ENCODE measurements at regions not wholly inside any gene's neighbourhood (a gene's known extent, or its start where the extent isn't known, plus 50 kb on each side); places are given as distances from the start of the nearest gene placed in this dataset.

- H3K4me3 ChIP-seq (replicated peaks; ENCODE audit: low read depth, low read length) = no peak overlapping the region
- no peak for TF ChIP-seq CTCF (IDR thresholded peaks at IDR 0.05; ENCODE audit: insufficient read depth, low read length, poor library complexity, severe bottlenecking)
- H3K27me3 ChIP-seq (replicated peaks; ENCODE audit: control insufficient read depth, insufficient read depth, low read length) = no peaks in the 10 kb centered on the region; the same call in 1 of the 2 replicates
- H3K36me3 ChIP-seq (ENCODE audit: control insufficient read depth, insufficient read depth, low read length) = no peaks in the 10 kb centered on the region
- no peak for DNase-seq (ENCODE audit: extremely low read depth, insufficient read length)
Observed at GRCh38 chr15:79538527-79538926, 106.4 kb downstream of the MINAR1 start.

- H3K4me3 ChIP-seq (replicated peaks; ENCODE audit: low read depth, low read length) = no peak overlapping the region
- H3K36me3 ChIP-seq (ENCODE audit: control insufficient read depth, insufficient read depth, low read length) = no peaks in the 10 kb centered on the region
- DNase-seq (ENCODE audit: extremely low read depth, insufficient read length) = no peak
- no peak for TF ChIP-seq CTCF (IDR thresholded peaks at IDR 0.05; ENCODE audit: insufficient read depth, low read length, poor library complexity, severe bottlenecking)
- H3K27me3 ChIP-seq (replicated peaks; ENCODE audit: control insufficient read depth, insufficient read depth, low read length) = no peaks in the 10 kb centered on the region; the same call in 1 of the 2 replicates
Observed at GRCh38 chr15:79539401-79539800, 107.3 kb downstream of the MINAR1 start.

GRCh38 chr15:79540551-79540950, 108.4 kb downstream of the MINAR1 start:
- DNase-seq (ENCODE audit: extremely low read depth, insufficient read length) = no peak
- H3K36me3 ChIP-seq (ENCODE audit: control insufficient read depth, insufficient read depth, low read length) = no peaks in the 10 kb centered on the region
- H3K27me3 ChIP-seq (replicated peaks; ENCODE audit: control insufficient read depth, insufficient read depth, low read length) = no peaks in the 10 kb centered on the region; the same call in 1 of the 2 replicates
- TF ChIP-seq CTCF (IDR thresholded peaks at IDR 0.05; ENCODE audit: insufficient read depth, low read length, poor library complexity, severe bottlenecking) = no peak
- H3K4me3 ChIP-seq (replicated peaks; ENCODE audit: low read depth, low read length) = no peak overlapping the region

- no peak for TF ChIP-seq CTCF (IDR thresholded peaks at IDR 0.05; ENCODE audit: insufficient read depth, low read length, poor library complexity, severe bottlenecking)
- Histone ChIP-seq H3K27me3 (replicated peaks; ENCODE audit: control insufficient read depth, insufficient read depth, low read length) (no peaks in the 10 kb centered on the region; the same call in 1 of the 2 replicates), H3K4me3 (replicated peaks; ENCODE audit: low read depth, low read length) (no peak overlapping the region), H3K36me3 (ENCODE audit: control insufficient read depth, insufficient read depth, low read length) (no peaks in the 10 kb centered on the region)
- DNase-seq (ENCODE audit: extremely low read depth, insufficient read length) = no peak
Observed at GRCh38 chr15:79541196-79541595, 109.1 kb downstream of the MINAR1 start.

- no peaks in the 10 kb centered on the region for H3K36me3 ChIP-seq (ENCODE audit: control insufficient read depth, insufficient read depth, low read length)
- no peak for DNase-seq (ENCODE audit: extremely low read depth, insufficient read length)
- H3K27me3 ChIP-seq (replicated peaks; ENCODE audit: control insufficient read depth, insufficient read depth, low read length) = no peaks in the 10 kb centered on the region; the same call in 1 of the 2 replicates
- peak; percentile 6 for TF ChIP-seq CTCF (IDR thresholded peaks at IDR 0.05; ENCODE audit: insufficient read depth, low read length, poor library complexity, severe bottlenecking)
- H3K4me3 ChIP-seq (replicated peaks; ENCODE audit: low read depth, low read length) = no peak overlapping the region
Observed at GRCh38 chr15:79543097-79543496, 111.0 kb downstream of the MINAR1 start.

- Histone ChIP-seq H3K27me3 (replicated peaks; ENCODE audit: control insufficient read depth, insufficient read depth, low read length) (no peaks in the 10 kb centered on the region; the same call in 1 of the 2 replicates), H3K36me3 (ENCODE audit: control insufficient read depth, insufficient read depth, low read length) (no peaks in the 10 kb centered on the region), H3K4me3 (replicated peaks; ENCODE audit: low read depth, low read length) (no peak overlapping the region)
- no peak for TF ChIP-seq CTCF (IDR thresholded peaks at IDR 0.05; ENCODE audit: insufficient read depth, low read length, poor library complexity, severe bottlenecking)
- DNase-seq (ENCODE audit: extremely low read depth, insufficient read length) = no peak
Observed at GRCh38 chr15:79549196-79549595, 117.1 kb downstream of the MINAR1 start.
